SK-N-SH treated with all-trans-retinoic acid at 6 μM for 48 hours (cell line): ENCODE measurements at regions not wholly inside any gene's neighbourhood (a gene's known extent, or its start where the extent isn't known, plus 50 kb on each side); places are given as distances from the start of the nearest gene placed in this dataset.

ENCODE experiments used
- BACH2 ChIP-seq: fragments of 250-450 bp; sonication (Bioruptor Pico); IDR thresholded peaks from 2 replicates; pipeline ENCODE4 v1.9.0; 2021; ENCODE audit warnings: mild to moderate bottlenecking, borderline replicate concordance
- CSDC2 ChIP-seq: fragments of 250-450 bp; sonication (Bioruptor Pico); IDR thresholded peaks from 2 replicates; pipeline ENCODE4 v1.5.0; 2020; ENCODE audit warnings: mild to moderate bottlenecking, moderate library complexity
- GLIS3 ChIP-seq: fragments of 250-450 bp; sonication (Bioruptor Pico); IDR thresholded peaks from 2 replicates; pipeline ENCODE4 v1.5.0; 2020; ENCODE audit warnings: mild to moderate bottlenecking, moderate library complexity
- OSR1 ChIP-seq: fragments of 250-450 bp; sonication (Bioruptor Pico); IDR thresholded peaks from 2 replicates; pipeline ENCODE4 v1.8.0; 2022; ENCODE audit warnings: moderate library complexity, mild to moderate bottlenecking, inconsistent platforms
- SNAI2 ChIP-seq: fragments of 250-450 bp; sonication (Bioruptor Pico); IDR thresholded peaks from 2 replicates; pipeline ENCODE4 v1.5.0; 2020; ENCODE audit warnings: mild to moderate bottlenecking, moderate library complexity
- TCF4 ChIP-seq: fragments of 250-450 bp; sonication (Bioruptor Pico); IDR thresholded peaks from 2 replicates; pipeline ENCODE4 v1.8.0; 2021; ENCODE audit warnings: mild to moderate bottlenecking, moderate library complexity, borderline replicate concordance
- TOX ChIP-seq: fragments of 250-450 bp; sonication (Bioruptor Pico); IDR thresholded peaks from 2 replicates; pipeline ENCODE4 v1.8.0; 2021; ENCODE audit warnings: mild to moderate bottlenecking, moderate library complexity, borderline replicate concordance
- ZC3H10 ChIP-seq: fragments of 250-450 bp; sonication (Bioruptor Pico); IDR thresholded peaks from 2 replicates; pipeline ENCODE4 v1.5.1; 2021; ENCODE audit warnings: mild to moderate bottlenecking, moderate library complexity
- ZNF565 ChIP-seq: fragments of 450-650 bp; formaldehyde crosslinking; conservative IDR thresholded peaks from 2 replicates; pipeline ENCODE4 v1.5.0; 2020; ENCODE audit warnings: low read depth, mild to moderate bottlenecking, moderate library complexity
- ZNF70 ChIP-seq: fragments of 450-650 bp; formaldehyde crosslinking; IDR thresholded peaks from 2 replicates; pipeline ENCODE4 v1.5.0; 2020; ENCODE audit warnings: mild to moderate bottlenecking, moderate library complexity
- ZNF8 ChIP-seq: fragments of 450-650 bp; formaldehyde crosslinking; IDR thresholded peaks from 2 replicates; pipeline ENCODE4 v1.5.0; 2020; ENCODE audit warnings: mild to moderate bottlenecking, moderate library complexity
- TF ChIP-seq, protein P1 (sequence below): fragments of 250-450 bp; sonication (Bioruptor Pico); IDR thresholded peaks from 2 replicates; pipeline ENCODE4 v1.5.1; 2021; ENCODE audit warnings: mild to moderate bottlenecking, moderate library complexity
- TF ChIP-seq, protein P2 (sequence below): fragments of 250-450 bp; sonication (Bioruptor Pico); IDR thresholded peaks from 2 replicates; pipeline ENCODE4 v1.8.0; 2021; ENCODE audit warnings: low read depth, mild to moderate bottlenecking, moderate library complexity, borderline replicate concordance
- TF ChIP-seq, protein P3 (sequence below): fragments of 250-450 bp; sonication (Bioruptor Pico); IDR thresholded peaks from 2 replicates; pipeline ENCODE4 v1.8.0; 2020; ENCODE audit warnings: mild to moderate bottlenecking, moderate library complexity, borderline replicate concordance

DNA sequence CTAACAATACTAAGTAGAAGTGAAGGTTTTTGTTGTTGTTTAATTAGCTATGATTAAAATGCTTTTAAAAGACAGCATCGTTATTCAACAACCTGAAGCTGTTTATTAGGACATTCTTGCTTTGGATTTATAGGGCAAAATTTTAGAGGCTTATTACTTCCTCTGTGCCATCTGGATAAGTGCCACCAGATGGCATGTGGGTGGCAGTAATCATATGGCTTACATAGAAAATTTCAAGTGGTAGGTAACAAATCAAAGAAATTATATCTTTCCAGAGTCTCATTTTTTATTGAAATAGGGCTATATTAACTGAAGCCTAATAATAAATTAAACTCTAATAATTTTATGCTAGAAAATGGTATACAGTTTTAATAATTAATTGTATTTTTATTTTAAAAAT is 83.3 kb upstream of the HTR2C start:
- TF ChIP-seq ZNF70 (CRISPR knock-in tag), result no peak
- TF ChIP-seq, protein P1, sequence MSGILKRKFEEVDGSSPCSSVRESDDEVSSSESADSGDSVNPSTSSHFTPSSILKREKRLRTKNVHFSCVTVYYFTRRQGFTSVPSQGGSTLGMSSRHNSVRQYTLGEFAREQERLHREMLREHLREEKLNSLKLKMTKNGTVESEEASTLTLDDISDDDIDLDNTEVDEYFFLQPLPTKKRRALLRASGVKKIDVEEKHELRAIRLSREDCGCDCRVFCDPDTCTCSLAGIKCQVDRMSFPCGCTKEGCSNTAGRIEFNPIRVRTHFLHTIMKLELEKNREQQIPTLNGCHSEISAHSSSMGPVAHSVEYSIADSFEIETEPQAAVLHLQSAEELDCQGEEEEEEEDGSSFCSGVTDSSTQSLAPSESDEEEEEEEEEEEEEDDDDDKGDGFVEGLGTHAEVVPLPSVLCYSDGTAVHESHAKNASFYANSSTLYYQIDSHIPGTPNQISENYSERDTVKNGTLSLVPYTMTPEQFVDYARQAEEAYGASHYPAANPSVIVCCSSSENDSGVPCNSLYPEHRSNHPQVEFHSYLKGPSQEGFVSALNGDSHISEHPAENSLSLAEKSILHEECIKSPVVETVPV (CRISPR knock-in tag), result no peak
- TF ChIP-seq BACH2 (CRISPR knock-in tag), result no peak
- no peak for TF ChIP-seq ZC3H10
- TF ChIP-seq GLIS3, result no peak
- TF ChIP-seq TCF4 (CRISPR knock-in tag), result no peak
- TF ChIP-seq CSDC2 (CRISPR knock-in tag), result no peak
- no peak for TF ChIP-seq ZNF565
- TF ChIP-seq OSR1 (CRISPR knock-in tag), result no peak
- TF ChIP-seq, protein P2, sequence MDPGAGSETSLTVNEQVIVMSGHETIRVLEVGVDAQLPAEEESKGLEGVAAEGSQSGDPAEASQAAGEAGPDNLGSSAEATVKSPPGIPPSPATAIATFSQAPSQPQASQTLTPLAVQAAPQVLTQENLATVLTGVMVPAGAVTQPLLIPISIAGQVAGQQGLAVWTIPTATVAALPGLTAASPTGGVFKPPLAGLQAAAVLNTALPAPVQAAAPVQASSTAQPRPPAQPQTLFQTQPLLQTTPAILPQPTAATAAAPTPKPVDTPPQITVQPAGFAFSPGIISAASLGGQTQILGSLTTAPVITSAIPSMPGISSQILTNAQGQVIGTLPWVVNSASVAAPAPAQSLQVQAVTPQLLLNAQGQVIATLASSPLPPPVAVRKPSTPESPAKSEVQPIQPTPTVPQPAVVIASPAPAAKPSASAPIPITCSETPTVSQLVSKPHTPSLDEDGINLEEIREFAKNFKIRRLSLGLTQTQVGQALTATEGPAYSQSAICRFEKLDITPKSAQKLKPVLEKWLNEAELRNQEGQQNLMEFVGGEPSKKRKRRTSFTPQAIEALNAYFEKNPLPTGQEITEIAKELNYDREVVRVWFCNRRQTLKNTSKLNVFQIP (CRISPR knock-in tag), result no peak
- TF ChIP-seq, protein P3, sequence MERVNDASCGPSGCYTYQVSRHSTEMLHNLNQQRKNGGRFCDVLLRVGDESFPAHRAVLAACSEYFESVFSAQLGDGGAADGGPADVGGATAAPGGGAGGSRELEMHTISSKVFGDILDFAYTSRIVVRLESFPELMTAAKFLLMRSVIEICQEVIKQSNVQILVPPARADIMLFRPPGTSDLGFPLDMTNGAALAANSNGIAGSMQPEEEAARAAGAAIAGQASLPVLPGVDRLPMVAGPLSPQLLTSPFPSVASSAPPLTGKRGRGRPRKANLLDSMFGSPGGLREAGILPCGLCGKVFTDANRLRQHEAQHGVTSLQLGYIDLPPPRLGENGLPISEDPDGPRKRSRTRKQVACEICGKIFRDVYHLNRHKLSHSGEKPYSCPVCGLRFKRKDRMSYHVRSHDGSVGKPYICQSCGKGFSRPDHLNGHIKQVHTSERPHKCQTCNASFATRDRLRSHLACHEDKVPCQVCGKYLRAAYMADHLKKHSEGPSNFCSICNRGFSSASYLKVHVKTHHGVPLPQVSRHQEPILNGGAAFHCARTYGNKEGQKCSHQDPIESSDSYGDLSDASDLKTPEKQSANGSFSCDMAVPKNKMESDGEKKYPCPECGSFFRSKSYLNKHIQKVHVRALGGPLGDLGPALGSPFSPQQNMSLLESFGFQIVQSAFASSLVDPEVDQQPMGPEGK, result no peak
- TF ChIP-seq ZNF8 (CRISPR knock-in tag), result no peak
- no peak for TF ChIP-seq TOX (CRISPR knock-in tag)
- TF ChIP-seq SNAI2 (CRISPR knock-in tag), result no peak
